Amniotic stem cell (primary cell): ENCODE measurements at regions not wholly inside any gene's neighbourhood (a gene's known extent, or its start where the extent isn't known, plus 50 kb on each side); places are given as distances from the start of the nearest gene placed in this dataset.

Experiments used
- DNase-seq: peaks from one replicate; lab custom pipeline; 2025; lab: John Stamatoyannopoulos, UW

- DNase-seq = peak; percentile 68
Observed at GRCh38 chr1:90402893-90403849, 313.9 kb downstream of the BARHL2 start.

- no peak for DNase-seq
Observed at GRCh38 chr1:90400131-90400530, 317.0 kb downstream of the BARHL2 start.

GRCh38 chr1:90396917-90397316, 320.2 kb downstream of the BARHL2 start:
- no peak for DNase-seq

DNA sequence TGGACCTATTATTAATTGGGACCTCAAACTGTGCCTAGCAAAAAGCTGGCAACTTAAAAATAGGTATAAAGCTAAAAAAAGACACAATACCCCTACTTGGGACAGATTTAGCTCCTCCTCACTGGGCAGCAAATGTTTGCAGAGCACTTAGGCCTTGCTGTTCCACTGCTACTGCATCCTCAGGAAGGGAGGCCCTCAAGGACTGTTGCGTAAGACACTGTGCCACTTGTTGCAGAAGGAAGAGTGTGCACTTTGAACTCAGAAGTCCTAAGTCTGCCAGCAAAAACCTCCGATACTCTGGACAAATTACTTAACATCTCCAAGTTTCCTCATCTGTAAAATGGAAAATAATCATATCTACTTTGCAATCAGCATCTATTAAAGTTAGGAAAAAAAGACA, 322.9 kb downstream of the BARHL2 start:
- DNase-seq = no peak

DNA sequence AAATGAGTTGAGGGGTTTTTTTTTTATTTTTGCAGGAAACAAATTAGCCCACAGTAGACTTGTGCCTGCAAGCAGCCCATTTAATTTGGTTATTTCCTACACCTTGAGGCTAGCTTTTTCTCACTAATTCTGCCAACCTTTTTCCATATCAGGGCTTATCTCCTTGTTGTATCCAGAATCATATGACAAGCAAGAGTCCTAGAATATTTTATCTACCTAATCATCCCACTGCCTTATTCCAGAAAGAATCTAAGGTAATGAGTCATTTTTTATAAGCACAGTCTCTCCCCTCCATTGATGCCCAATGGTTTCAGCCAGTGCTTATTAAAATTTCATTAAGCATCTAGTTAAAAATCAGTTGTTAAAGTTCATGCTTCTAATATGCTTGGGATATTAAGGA, 324.1 kb downstream of the BARHL2 start:
- DNase-seq = no peak

DNA sequence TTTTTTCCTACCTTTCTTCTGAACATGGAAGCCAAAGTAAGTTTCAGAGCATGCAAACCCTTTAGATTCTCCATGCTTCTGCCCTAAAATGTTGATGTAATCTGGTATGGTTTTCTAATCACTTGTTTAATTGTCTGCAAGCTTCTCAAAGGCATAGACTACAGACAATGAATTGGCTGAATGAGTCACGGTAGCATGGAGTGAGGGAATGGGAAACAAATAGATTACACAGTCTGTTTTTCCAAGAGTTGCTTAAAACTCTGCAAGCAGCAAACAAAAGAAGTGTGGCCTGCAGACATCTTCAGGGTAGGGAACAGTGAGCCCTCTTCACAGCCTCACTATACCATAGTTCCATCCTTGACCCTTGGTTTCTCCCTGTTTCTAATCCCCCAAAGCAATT, 326.0 kb downstream of the BARHL2 start:
- no peak for DNase-seq

GRCh38 chr1:90387805-90388204, 329.3 kb downstream of the BARHL2 start:
- no peak for DNase-seq

- no peak for DNase-seq
Observed at GRCh38 chr1:90386899-90387720, 330.0 kb downstream of the BARHL2 start.

- no peak for DNase-seq
Observed at GRCh38 chr1:90384193-90384592, 332.9 kb downstream of the BARHL2 start.

- DNase-seq = no peak
Observed at GRCh38 chr1:90382161-90382560, 334.9 kb downstream of the BARHL2 start.

DNA sequence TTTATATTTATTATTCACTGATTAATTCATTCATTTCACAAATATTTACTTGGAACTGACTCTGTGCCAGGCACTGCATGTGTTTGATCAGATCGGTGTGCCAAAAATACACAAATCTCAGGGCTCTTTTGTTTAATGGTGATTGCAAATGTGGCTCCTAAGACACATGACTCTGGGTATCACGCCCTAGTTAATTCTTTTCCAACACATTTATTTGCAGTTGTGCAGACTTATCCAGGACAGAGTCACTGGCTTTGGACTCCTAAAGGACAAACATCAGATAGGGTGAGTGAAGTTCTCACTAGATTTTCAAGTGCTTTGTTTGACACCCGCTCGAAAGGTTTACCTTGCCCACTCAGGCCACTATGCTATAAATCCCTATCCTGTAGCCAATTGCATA, 335.5 kb downstream of the BARHL2 start:
- no peak for DNase-seq

- DNase-seq = no peak
Observed at GRCh38 chr1:90371448-90371813, 345.7 kb downstream of the BARHL2 start.

GRCh38 chr1:90370686-90371447, 346.2 kb downstream of the BARHL2 start:
- DNase-seq = no peak

DNA sequence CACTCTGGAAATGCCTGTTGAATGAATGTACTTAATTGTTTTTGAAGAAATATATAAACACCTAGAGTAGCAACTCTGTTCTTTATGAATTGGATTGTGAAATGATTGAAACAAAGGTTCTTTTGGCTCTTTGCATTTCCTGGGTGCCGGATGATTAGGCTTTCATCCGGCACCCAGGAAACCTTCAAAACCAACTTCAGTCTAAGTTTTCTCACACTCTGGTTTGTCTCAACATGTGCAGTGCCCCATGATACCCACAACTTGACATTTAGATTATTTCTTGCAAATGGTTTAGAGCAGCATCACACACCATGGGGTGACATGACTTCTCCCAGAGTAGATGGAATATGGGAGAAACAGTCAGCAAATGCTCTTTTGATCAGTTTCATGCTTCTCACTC, 354.9 kb downstream of the BARHL2 start:
- DNase-seq = no peak

DNA sequence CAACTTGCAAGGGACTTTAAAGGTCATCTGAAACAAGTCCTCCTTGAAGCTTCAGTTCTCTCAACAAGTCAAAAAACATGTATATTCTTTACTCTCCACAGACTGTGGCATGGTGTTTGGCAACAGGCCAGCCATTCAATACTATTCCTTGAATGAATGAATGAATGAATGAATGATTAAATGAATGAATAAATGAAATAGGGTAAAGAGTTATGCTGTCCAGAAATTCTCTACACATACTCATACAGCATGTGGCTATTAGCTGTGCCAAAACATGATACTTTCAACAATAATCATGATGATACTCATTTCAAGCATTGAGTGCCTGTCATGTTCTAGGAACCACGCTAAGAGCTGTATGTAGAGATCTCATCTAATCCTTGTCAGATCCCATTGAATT, 356.1 kb downstream of the BARHL2 start:
- no peak for DNase-seq

- no peak for DNase-seq
Observed at GRCh38 chr1:90359994-90360393, 357.1 kb downstream of the BARHL2 start.

DNA sequence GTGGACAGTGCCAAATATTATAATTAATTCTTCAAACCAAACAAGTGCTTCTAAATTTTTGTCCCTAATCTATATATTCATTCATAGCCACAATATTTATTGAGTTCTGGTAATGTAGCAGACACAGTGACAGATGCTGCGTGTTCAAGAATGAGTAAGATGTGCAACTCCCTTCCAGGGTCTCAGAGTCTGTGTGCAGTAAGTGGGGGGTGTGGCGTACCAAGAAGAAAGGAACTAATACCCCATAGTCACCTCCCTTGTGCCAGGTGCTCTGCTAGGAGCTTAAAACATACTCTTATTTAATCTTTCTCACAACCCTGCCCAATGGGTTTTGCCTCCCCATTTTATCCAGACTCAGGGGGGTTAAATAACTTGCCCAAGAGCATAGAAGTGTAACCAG, 358.7 kb downstream of the BARHL2 start:
- no peak for DNase-seq

DNA sequence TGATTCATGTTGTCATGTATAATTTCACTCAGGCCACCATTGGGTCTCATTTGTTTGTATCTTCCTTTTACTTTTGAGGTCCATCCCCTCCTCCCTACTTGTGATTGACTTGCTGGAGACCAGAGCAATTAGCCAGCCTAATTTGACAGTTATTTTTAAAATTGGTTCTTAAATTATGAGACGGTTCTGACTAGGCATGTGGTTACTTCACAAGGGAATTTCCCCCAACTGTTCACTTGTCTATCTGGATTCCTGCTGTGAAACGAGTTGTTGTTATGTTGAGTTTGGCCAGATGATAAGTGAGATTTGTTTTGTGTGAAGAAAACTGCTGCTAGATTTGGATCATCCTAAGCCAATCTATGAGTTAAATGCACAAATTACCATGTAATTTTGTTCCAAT, 359.1 kb downstream of the BARHL2 start:
- no peak for DNase-seq

GRCh38 chr1:90356991-90357390, 360.1 kb downstream of the BARHL2 start:
- DNase-seq = no peak

DNA sequence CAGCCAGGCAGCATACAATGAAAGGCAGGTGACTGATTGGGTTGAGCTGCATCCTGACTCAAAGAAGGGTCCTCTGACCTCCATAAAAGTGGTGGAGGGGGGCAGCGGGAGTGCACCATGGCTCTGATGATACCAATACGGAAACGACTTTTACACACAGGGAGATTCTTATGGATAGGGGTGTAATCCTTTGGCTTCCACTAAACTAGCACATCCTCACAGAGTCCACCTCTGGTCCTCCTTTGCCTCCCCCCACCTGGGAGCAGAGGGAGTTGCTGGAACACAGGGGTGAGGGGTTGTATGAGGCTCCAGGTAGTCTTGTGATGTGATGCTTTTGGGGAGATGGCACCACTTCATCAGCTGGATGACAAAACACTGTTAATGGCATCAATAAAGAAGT, 361.0 kb downstream of the BARHL2 start:
- no peak for DNase-seq

DNA sequence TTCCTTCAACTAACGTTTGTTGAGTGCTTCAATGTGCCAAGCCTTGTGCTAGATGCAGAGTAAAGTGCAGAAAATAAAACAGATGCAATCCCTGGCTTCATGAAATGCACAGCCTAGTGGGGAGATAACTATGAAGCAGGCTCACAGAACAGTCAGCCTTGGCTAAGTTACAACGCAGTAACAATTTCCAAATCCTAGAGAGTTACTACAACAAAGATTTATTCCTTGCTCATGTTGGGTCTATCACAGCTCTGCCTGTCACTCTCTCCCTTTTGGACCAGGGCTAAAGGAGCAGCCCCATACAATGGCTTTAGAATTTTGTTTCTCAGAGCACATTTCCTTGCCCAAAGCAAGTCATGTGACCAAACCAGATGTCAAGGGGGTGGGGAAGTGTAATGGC, 359.8 kb downstream of the ZNF326 start:
- no peak for DNase-seq

DNA sequence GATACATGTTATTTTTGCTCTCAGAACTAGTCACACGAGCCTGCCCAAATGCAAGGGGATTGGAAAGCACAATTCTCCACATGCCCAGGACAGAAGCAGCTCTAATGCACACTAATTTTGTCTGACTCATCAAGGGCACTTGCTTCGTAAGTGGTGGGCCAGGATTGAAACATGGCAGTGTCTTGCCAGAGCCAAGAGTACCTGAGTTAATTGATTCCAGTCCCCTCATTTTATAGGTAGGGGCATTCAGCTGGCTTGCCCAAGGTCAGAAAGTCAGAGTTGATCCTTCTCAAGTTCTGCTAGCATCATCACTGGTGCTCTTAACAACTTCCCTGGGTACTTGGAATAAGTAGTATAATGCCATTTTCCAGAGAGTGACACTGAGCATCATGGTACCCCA, 356.1 kb downstream of the ZNF326 start:
- no peak for DNase-seq
